Muscle layer of colon (tissue), 2 donors: ENCODE measurements at regions not wholly inside any gene's neighbourhood (a gene's known extent, or its start where the extent isn't known, plus 50 kb on each side); places are given as distances from the start of the nearest gene placed in this dataset.

Experiments used
- H3K27ac ChIP-seq: one replicate; pipeline ENCODE4 v1.7.0; 2013; ENCODE audit warnings: low read depth, mild to moderate bottlenecking, low read length, moderate library complexity
- H3K27me3 ChIP-seq, 2 donors: one replicate each; pipeline ENCODE4 v1.7.0; 2013; ENCODE audit warnings: low read length in 2 of 2, mild to moderate bottlenecking in 2 of 2; ENCODE audit not compliant: insufficient read depth in 2 of 2, control insufficient read depth in 1 of 2
- H3K36me3 ChIP-seq: one replicate; pipeline ENCODE4 v1.7.0; 2013; ENCODE audit warnings: mild to moderate bottlenecking, low read length; ENCODE audit not compliant: insufficient read depth
- H3K4me1 ChIP-seq: one replicate; pipeline ENCODE4 v1.7.0; 2013; ENCODE audit warnings: mild to moderate bottlenecking, low read length; ENCODE audit not compliant: insufficient read depth
- H3K4me3 ChIP-seq, 2 donors: one replicate each; pipeline ENCODE4 v1.7.0; 2013; ENCODE audit warnings: low read length in 2 of 2, low read depth in 1 of 2, mild to moderate bottlenecking in 1 of 2, moderate library complexity in 1 of 2
- H3K9ac ChIP-seq: one replicate; pipeline ENCODE4 v1.7.0; 2013; ENCODE audit warnings: low read length
- H3K9me3 ChIP-seq: one replicate; pipeline ENCODE4 v1.7.0; 2013; ENCODE audit warnings: mild to moderate bottlenecking, low read length
- donor health status: abdominal sarcoma.
- donor health status: Adenocarcinoma of cecum.

DNA sequence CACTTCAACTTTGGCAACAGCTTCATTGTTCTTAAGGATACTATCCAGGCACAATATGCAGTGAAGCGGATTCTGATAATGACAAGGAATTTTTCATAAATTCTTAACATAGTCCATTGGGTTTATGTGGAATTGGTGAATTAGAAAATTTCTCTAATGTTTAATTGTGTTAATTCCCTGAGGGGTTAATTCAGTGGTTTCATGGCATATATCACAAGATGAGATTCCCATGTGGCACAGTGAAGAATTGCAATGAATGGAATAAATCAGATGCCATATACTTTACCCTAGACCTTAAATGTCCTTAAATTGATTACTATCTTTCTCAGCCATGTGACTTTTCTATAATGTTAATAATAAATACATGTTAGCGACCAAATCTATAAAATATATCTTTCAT is 1244.1 kb downstream of the ROBO2 start:
- H3K4me1 ChIP-seq, result no peaks in the 10 kb centered on the region
- H3K27me3 ChIP-seq, result no peaks in the 10 kb centered on the region
- H3K36me3 ChIP-seq, result no peaks in the 10 kb centered on the region
- no peak overlapping the region for H3K27ac ChIP-seq
- no peak overlapping the region for H3K9ac ChIP-seq
- no peak overlapping the region for H3K4me3 ChIP-seq
- H3K9me3 ChIP-seq, result no peaks in the 10 kb centered on the region

DNA sequence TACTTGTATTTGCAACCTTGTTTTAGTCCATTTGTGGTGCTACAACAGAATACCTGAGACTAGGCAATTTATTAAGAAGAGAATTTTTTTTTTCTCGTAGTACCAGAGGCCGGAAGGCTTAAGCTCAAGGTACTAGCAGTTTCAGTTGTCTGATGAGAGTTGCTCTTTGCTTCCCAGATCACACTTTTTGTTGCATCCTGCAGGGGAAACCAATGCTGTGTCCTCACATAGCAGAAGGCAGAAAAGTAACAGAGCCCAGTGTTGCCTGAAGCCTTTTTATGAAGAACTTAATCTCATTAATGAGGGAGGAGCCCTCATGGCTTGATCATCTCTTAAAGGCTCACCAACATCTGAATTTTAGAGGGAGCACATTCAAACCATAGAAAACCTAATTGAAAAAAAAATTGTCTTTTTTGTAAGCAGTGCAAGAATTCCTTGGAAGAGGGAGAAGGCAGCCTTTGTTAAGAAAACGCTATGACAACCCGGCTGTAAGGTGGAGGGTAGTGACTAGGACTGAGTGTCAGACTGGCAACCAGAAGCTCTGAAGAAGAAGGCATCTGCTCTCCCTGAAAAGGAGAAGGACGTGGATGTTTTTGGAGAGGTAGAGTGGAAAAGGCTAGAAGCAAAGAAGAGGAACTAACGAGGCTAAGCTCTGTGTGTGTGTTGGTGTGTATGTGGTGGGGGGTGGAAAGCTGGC is 1245.3 kb downstream of the ROBO2 start:
- Histone ChIP-seq H3K9ac (no peak overlapping the region), H3K4me1 (no peaks in the 10 kb centered on the region), H3K27me3 (no peaks in the 10 kb centered on the region), H3K36me3 (no peaks in the 10 kb centered on the region), H3K4me3 (no peak overlapping the region), H3K27ac (no peak overlapping the region), H3K9me3 (no peaks in the 10 kb centered on the region)

- no peaks in the 10 kb centered on the region for H3K9me3 ChIP-seq
- no peaks in the 10 kb centered on the region for H3K36me3 ChIP-seq
- no peak overlapping the region for H3K9ac ChIP-seq
- H3K27ac ChIP-seq, result no peak overlapping the region
- H3K4me1 ChIP-seq, result no peaks in the 10 kb centered on the region
- H3K27me3 ChIP-seq, result no peaks in the 10 kb centered on the region
- H3K4me3 ChIP-seq, result no peak overlapping the region
Measured at GRCh38 chr3:78287085-78287484, 1247.2 kb downstream of the ROBO2 start.

- H3K27me3 ChIP-seq, result no peaks in the 10 kb centered on the region
- H3K36me3 ChIP-seq, result no peaks in the 10 kb centered on the region
- no peaks in the 10 kb centered on the region for H3K9me3 ChIP-seq
- H3K27ac ChIP-seq, result no peak overlapping the region
- no peak overlapping the region for H3K9ac ChIP-seq
- no peak overlapping the region for H3K4me3 ChIP-seq
- no peaks in the 10 kb centered on the region for H3K4me1 ChIP-seq
Measured at GRCh38 chr3:78293284-78293683, 1253.4 kb downstream of the ROBO2 start.

DNA sequence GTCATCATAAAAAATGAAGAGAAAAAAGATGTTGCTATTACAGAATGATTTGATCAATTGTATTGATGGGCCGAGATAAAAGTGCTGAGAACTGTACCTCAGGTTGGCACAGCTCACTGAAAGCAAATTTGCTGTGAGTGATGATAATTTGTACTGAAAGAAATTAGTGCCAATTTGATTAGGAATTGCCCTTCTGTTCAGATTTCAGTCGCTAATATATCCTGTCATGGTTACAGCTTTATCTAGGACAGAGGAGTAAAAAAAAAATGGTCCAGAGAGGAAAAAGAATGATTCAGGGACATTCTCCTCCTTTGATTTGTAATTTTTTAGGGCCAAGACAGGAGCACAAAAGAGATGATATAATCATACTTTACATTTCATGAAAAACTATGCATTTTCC is 1264.2 kb downstream of the ROBO2 start:
- Histone ChIP-seq H3K4me3 (no peak overlapping the region), H3K27me3 (no peaks in the 10 kb centered on the region), H3K27ac (no peak overlapping the region), H3K4me1 (no peaks in the 10 kb centered on the region), H3K36me3 (no peaks in the 10 kb centered on the region), H3K9ac (no peak overlapping the region), H3K9me3 (no peaks in the 10 kb centered on the region)

DNA sequence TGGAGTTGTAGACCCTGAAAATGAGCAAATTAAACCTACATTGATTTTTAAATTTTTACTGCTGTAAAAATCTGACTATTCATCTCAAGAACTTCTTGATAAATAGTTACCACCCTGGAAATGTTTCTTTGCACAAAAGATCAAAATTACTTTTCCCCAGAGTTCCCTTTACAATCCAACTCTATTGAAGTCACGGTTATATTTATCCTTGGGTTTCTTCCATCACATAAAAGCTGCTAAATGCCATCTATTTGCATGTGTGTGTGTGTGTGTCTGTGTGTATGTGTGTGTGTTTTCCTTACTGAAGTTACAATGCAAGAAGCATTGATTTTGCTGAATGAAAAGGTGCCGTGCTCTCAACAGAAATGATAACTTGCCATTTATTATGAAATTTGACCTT is 1273.0 kb downstream of the ROBO2 start:
- no peaks in the 10 kb centered on the region for H3K9me3 ChIP-seq
- H3K9ac ChIP-seq, result no peak overlapping the region
- H3K36me3 ChIP-seq, result no peaks in the 10 kb centered on the region
- H3K27me3 ChIP-seq, result no peaks in the 10 kb centered on the region
- H3K4me1 ChIP-seq, result no peaks in the 10 kb centered on the region
- H3K4me3 ChIP-seq, result no peak overlapping the region
- H3K27ac ChIP-seq, result no peak overlapping the region

GRCh38 chr3:78313332-78313731 is 1273.4 kb downstream of the ROBO2 start:
- H3K4me3 ChIP-seq, result no peak overlapping the region
- no peaks in the 10 kb centered on the region for H3K36me3 ChIP-seq
- no peaks in the 10 kb centered on the region for H3K27me3 ChIP-seq
- H3K27ac ChIP-seq, result no peak overlapping the region
- H3K4me1 ChIP-seq, result no peaks in the 10 kb centered on the region
- H3K9ac ChIP-seq, result no peak overlapping the region
- H3K9me3 ChIP-seq, result no peaks in the 10 kb centered on the region

DNA sequence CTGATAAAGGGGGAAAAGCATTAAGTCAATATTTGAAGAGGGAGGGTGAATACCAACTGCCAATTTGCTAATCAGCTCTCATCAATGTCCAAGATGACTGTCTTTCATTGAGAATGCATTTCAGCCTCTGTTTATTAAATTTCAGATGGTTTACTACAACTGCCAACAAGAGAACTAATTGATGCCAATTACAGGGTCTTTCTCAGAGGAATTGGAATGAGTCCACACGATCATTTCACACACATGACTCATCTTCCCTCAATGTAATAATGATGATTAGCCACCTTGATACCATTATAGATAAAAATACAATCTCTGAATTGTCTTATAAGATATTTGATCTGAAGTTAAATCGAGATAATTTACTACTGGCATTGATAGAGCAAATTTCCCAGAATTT is 1274.4 kb downstream of the ROBO2 start:
- H3K4me1 ChIP-seq, result no peaks in the 10 kb centered on the region
- no peak overlapping the region for H3K27ac ChIP-seq
- no peaks in the 10 kb centered on the region for H3K36me3 ChIP-seq
- H3K9ac ChIP-seq, result no peak overlapping the region
- H3K9me3 ChIP-seq, result no peaks in the 10 kb centered on the region
- H3K27me3 ChIP-seq, result no peaks in the 10 kb centered on the region
- H3K4me3 ChIP-seq, result no peak overlapping the region

- no peaks in the 10 kb centered on the region for H3K36me3 ChIP-seq
- no peaks in the 10 kb centered on the region for H3K9me3 ChIP-seq
- no peak overlapping the region for H3K27ac ChIP-seq
- no peaks in the 10 kb centered on the region for H3K4me1 ChIP-seq
- no peak overlapping the region for H3K4me3 ChIP-seq
- H3K27me3 ChIP-seq, result no peaks in the 10 kb centered on the region
- H3K9ac ChIP-seq, result no peak overlapping the region
Measured at GRCh38 chr3:78317774-78318173, 1277.9 kb downstream of the ROBO2 start.

- H3K4me3 ChIP-seq, result no peak overlapping the region
- no peaks in the 10 kb centered on the region for H3K9me3 ChIP-seq
- no peaks in the 10 kb centered on the region for H3K27me3 ChIP-seq
- no peak overlapping the region for H3K27ac ChIP-seq
- no peaks in the 10 kb centered on the region for H3K36me3 ChIP-seq
- no peak overlapping the region for H3K9ac ChIP-seq
- no peaks in the 10 kb centered on the region for H3K4me1 ChIP-seq
Measured at GRCh38 chr3:78322780-78323179, 1282.9 kb downstream of the ROBO2 start.

DNA sequence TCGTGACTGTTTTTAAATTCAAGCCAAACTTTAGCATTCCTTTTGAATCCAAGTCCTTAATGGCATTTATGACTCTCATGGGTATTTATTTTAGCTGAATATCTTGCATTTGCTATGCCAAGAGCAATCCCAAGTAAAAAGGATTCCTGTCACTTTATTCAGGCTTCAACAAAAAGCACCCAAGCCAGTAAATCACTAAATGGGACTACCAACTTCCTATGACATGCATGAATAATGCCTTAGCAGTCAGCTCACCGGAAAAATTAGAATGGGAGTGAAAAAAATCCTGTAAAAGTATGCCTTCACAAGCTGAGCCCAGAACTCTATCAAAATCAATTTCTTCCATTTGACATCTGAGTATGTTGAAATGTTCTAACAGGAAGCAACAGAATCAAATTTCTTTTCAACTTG is 1297.9 kb downstream of the ROBO2 start:
- H3K36me3 ChIP-seq, result no peaks in the 10 kb centered on the region

DNA sequence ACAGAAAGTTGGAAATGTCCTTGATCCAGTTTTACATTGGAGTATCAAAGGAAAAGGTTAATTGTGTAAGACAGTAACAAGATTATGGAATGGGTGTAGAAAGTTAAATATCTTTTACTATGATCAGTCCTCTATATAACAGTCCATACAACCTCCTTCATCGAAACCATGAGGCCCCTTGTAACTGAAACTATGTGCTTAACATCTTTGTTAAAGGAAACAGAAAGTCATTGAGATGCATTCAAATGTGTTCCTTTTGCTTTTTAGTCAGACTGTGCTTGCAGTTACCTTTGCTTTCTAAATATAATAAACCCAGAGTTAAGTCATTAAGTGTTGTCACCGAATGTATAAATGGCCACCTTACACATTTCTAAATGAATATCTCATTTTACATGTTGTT is 1298.5 kb downstream of the ROBO2 start:
- Histone ChIP-seq H3K4me3 (no peak overlapping the region), H3K9me3 (no peaks in the 10 kb centered on the region), H3K4me1 (no peaks in the 10 kb centered on the region), H3K27me3 (no peaks in the 10 kb centered on the region), H3K27ac (no peak overlapping the region), H3K36me3 (no peaks in the 10 kb centered on the region), H3K9ac (no peak overlapping the region)

More for the DNA sequence above, 1297.9 kb downstream of the ROBO2 start:
- Histone ChIP-seq H3K9ac (no peak overlapping the region), H3K9me3 (no peaks in the 10 kb centered on the region), H3K27me3 (no peaks in the 10 kb centered on the region), H3K27ac (no peak overlapping the region), H3K4me1 (no peaks in the 10 kb centered on the region), H3K4me3 (no peak overlapping the region)
